GM12878 (cell line): ENCODE measurements at regions not wholly inside any gene's neighbourhood (a gene's known extent, or its start where the extent isn't known, plus 50 kb on each side); places are given as distances from the start of the nearest gene placed in this dataset.

Experiments
- ATAC-seq: fragments of 200-7000 bp; cut with Tn5 transposase; 3 replicates; pipeline ENCODE4 v1.9.1; 2020; ENCODE audit warnings: mild to moderate bottlenecking, moderate library complexity
- BruUV-seq: library from RNA; stranded (reverse); fragments of 400-500 nt; replicated peaks from 2 replicates; lab custom pipeline; 2021; lab: Mats Ljungman, UMichigan
- CTCF ChIA-PET: fragments of 300-600 bp; sonication (Branson Sonifier 250); formaldehyde crosslinking; extraction: SDS; loops from one replicate; lab custom pipeline; 2021; ENCODE audit warnings: inconsistent platforms; lab: Yijun Ruan, JAX
- POLR2A ChIA-PET: fragments of 350-600 bp; formaldehyde crosslinking; extraction: SDS; loops from one replicate; lab custom pipeline; 2021; ENCODE audit warnings: inconsistent platforms; lab: Charles Lee
- RAD21 ChIA-PET: fragments of 300-600 bp; sonication (Branson Sonifier 250); formaldehyde crosslinking; loops from one replicate; lab custom pipeline; 2023; ENCODE audit warnings: antibody characterized with exemption; ENCODE audit not compliant: unreplicated experiment; lab: Charles Lee
- SMC1A ChIA-PET: fragments of 300-600 bp; sonication (Branson Sonifier 250); formaldehyde crosslinking; loops from one replicate; lab custom pipeline; 2023; ENCODE audit not compliant: unreplicated experiment, uncharacterized antibody; lab: Charles Lee
- DNase-seq: peaks from one replicate; pipeline ENCODE4 v3.0.0-alpha.2; 2011; ENCODE audit warnings: low read depth, low spot score
- FAIRE-seq: peaks from 3 replicates; lab custom pipeline; 2011; peaks lifted over from hg19 to GRCh38; lab: Jason Lieb, UNC
- H2AFZ ChIP-seq: 2 replicates; pipeline ENCODE4 v1.6.0; 2011; ENCODE audit warnings: low read depth, low read length, control low read depth; ENCODE audit not compliant: control insufficient read depth
- H3K27ac ChIP-seq: 2 replicates; pipeline ENCODE4 v1.5.1; 2011; ENCODE audit warnings: control low read depth; ENCODE audit not compliant: control insufficient read depth, insufficient read depth
- H3K27me3 ChIP-seq, 2 experiments: replicated peaks in 1 of 2; 2 replicates each; pipeline versions ENCODE4 v1.6.0 to v1.6.1; 2011; ENCODE audit warnings: low read length in 1 of 2; ENCODE audit not compliant: control insufficient read depth in 2 of 2, insufficient read depth in 2 of 2
- H3K36me3 ChIP-seq, 2 experiments: 2 replicates each; pipeline ENCODE4 v1.5.1; 2011; ENCODE audit warnings: low read length in 1 of 2; ENCODE audit not compliant: control insufficient read depth in 2 of 2, insufficient read depth in 2 of 2
- H3K4me1 ChIP-seq: 2 replicates; pipeline ENCODE4 v1.6.1; 2011; ENCODE audit warnings: mild to moderate bottlenecking, low read length, moderate library complexity, mixed read lengths; ENCODE audit not compliant: control insufficient read depth, insufficient read depth
- H3K4me2 ChIP-seq: 2 replicates; pipeline ENCODE4 v1.6.0; 2011; ENCODE audit warnings: control low read depth; ENCODE audit not compliant: control insufficient read depth, insufficient read depth
- H3K4me3 ChIP-seq: fragments of 200-600 bp; sonication (generic); 2 replicates; pipeline ENCODE4 v1.5.1; 2016
- H3K79me2 ChIP-seq: 2 replicates; pipeline ENCODE4 v1.6.0; 2011; ENCODE audit warnings: low read length; ENCODE audit not compliant: control insufficient read depth, insufficient read depth
- H3K9ac ChIP-seq: 2 replicates; pipeline ENCODE4 v1.8.0; 2011; ENCODE audit warnings: low read length, control low read depth, mixed read lengths; ENCODE audit not compliant: control insufficient read depth, insufficient read depth
- H3K9me3 ChIP-seq: replicated peaks from 3 replicates; pipeline ENCODE4 v1.5.1; 2011; ENCODE audit warnings: mild to moderate bottlenecking, low read length; ENCODE audit not compliant: control insufficient read depth, insufficient read depth
- H4K20me1 ChIP-seq: 2 replicates; pipeline ENCODE4 v1.6.0; 2011; ENCODE audit not compliant: control insufficient read depth, insufficient read depth
- CBX5 ChIP-seq: sonication (generic); IDR thresholded peaks from 2 replicates; pipeline ENCODE4 v1.6.1; 2016; ENCODE audit warnings: low read depth, moderate library complexity, mild to moderate bottlenecking, inconsistent platforms
- HDAC6 ChIP-seq: fragments of 200-600 bp; sonication (generic); IDR thresholded peaks from one replicate; pipeline ENCODE4 v1.8.0; 2017; ENCODE audit warnings: antibody characterized with exemption; ENCODE audit not compliant: unreplicated experiment
- MTA2 ChIP-seq: fragments of 450-650 bp; IDR thresholded peaks from 2 replicates; pipeline ENCODE4 v1.6.1; 2016; ENCODE audit warnings: low read depth, mild to moderate bottlenecking, moderate library complexity
- MYB ChIP-seq: fragments of 150-350 bp; IDR thresholded peaks from 2 replicates; pipeline ENCODE4 v1.6.1; 2014; ENCODE audit warnings: mild to moderate bottlenecking, low read depth, low read length, borderline replicate concordance
- NFIC ChIP-seq: IDR thresholded peaks from 2 replicates; pipeline ENCODE4 v1.6.1; 2012; ENCODE audit warnings: low read depth, mild to moderate bottlenecking, inconsistent platforms, low read length, moderate library complexity
- SPI1 ChIP-seq: IDR thresholded peaks from 2 replicates; pipeline ENCODE4 v1.6.1; 2011; ENCODE audit warnings: low read depth, mild to moderate bottlenecking, low read length, moderate library complexity, borderline replicate concordance; ENCODE audit not compliant: insufficient read depth
- ZNF274 ChIP-seq: IDR thresholded peaks from one replicate; pipeline ENCODE4 v1.8.0; 2011; ENCODE audit not compliant: insufficient read length, insufficient read depth
- ZNF622 ChIP-seq: fragments of 450-650 bp; IDR thresholded peaks from 2 replicates; pipeline ENCODE4 v1.6.1; 2017; ENCODE audit warnings: mild to moderate bottlenecking, inconsistent platforms
- WGBS: methylation state at CpG from one replicate; pipeline ENCODE4 v1.1.6; 2016; ENCODE audit warnings: low lambda C conversion rate; ENCODE audit not compliant: insufficient replicate concordance, insufficient coverage; ENCODE audit errors: missing lambda C conversion rate; 5-methylcytosine and 5-hydroxymethylcytosine counted together
- in situ Hi-C: fragments of 300-500 bp; cut with MboI; formaldehyde crosslinking; loops from 9 replicates; pipeline ENCODE4 v1.14.3; 2018; ENCODE audit warnings: mixed read lengths
- intact Hi-C: fragments of 100-400 bp; cut with micrococcal nuclease; formaldehyde crosslinking; loops from one replicate; pipeline ENCODE4 v1.14.2; 2022; ENCODE audit not compliant: unreplicated experiment
- TF ChIP-seq, protein P1 (sequence below): fragments of 450-650 bp; IDR thresholded peaks from 2 replicates; pipeline ENCODE4 v1.6.1; 2018; ENCODE audit warnings: mild to moderate bottlenecking, low read depth, moderate library complexity; ENCODE audit not compliant: partially characterized antibody

- in situ Hi-C loops, result no loop called here
- Histone ChIP-seq H3K4me1 (no peaks in the 10 kb centered on the region), H3K27me3 (no peaks in the 10 kb centered on the region), H3K4me2 (no peak overlapping the region), H4K20me1 (no peaks in the 10 kb centered on the region), H3K9ac (no peak overlapping the region), H3K4me3 (no peak overlapping the region), H3K36me3 (no peaks in the 10 kb centered on the region), H2AFZ (no peak overlapping the region), H3K27ac (no peak overlapping the region), H3K9me3 (no peaks in the 10 kb centered on the region), H3K79me2 (no peaks in the 10 kb centered on the region; the same call in none of the 2 replicates)
- ChIA-PET POLR2A (no interaction called here), RAD21 (no interaction called here), SMC1A (no interaction called here), CTCF (no interaction called here)
- TF ChIP-seq CBX5, result no peak
- no peak for TF ChIP-seq ZNF622
- no peak for TF ChIP-seq ZNF274
- no peak for TF ChIP-seq NFIC
- no peak for TF ChIP-seq SPI1
- TF ChIP-seq, protein P1, sequence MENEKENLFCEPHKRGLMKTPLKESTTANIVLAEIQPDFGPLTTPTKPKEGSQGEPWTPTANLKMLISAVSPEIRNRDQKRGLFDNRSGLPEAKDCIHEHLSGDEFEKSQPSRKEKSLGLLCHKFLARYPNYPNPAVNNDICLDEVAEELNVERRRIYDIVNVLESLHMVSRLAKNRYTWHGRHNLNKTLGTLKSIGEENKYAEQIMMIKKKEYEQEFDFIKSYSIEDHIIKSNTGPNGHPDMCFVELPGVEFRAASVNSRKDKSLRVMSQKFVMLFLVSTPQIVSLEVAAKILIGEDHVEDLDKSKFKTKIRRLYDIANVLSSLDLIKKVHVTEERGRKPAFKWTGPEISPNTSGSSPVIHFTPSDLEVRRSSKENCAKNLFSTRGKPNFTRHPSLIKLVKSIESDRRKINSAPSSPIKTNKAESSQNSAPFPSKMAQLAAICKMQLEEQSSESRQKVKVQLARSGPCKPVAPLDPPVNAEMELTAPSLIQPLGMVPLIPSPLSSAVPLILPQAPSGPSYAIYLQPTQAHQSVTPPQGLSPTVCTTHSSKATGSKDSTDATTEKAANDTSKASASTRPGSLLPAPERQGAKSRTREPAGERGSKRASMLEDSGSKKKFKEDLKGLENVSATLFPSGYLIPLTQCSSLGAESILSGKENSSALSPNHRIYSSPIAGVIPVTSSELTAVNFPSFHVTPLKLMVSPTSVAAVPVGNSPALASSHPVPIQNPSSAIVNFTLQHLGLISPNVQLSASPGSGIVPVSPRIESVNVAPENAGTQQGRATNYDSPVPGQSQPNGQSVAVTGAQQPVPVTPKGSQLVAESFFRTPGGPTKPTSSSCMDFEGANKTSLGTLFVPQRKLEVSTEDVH, result no peak
- no peak for TF ChIP-seq MYB
- no peak for TF ChIP-seq HDAC6
- TF ChIP-seq MTA2, result no peak
- intact Hi-C loops, result no loop called here
- DNase-seq, result no peak
- BruUV-seq, result no TSS peak
- no peak for ATAC-seq
- no peak for FAIRE-seq
- 61% methylated on average over 4 of the region's 4 CpGs for WGBS
Measured at GRCh38 chr6:144413418-144413817, 128.3 kb downstream of the UTRN start.
